ENCODE measurements at regions not wholly inside any gene's neighbourhood (a gene's known extent, or its start where the extent isn't known, plus 50 kb on each side); places are given as distances from the start of the nearest gene placed in this dataset.
"Not testable (repeated sequence)": the region's sequence is repeated elsewhere in the genome, so short reads cannot be mapped to it uniquely, and the experiment has no call there.

- TF ChIP-seq CTCF, POLR2A (IDR thresholded peaks at IDR 0.05): not testable (repeated sequence)
Observed at GRCh38 chr7:46043338-46043737, 122.3 kb upstream of the IGFBP3 start.

All from adrenal gland (tissue), 5 donors.